Calu3 (cell line): ENCODE measurements at regions not wholly inside any gene's neighbourhood (a gene's known extent, or its start where the extent isn't known, plus 50 kb on each side); places are given as distances from the start of the nearest gene placed in this dataset.

Experiments used
- BruUV-seq: library from RNA; stranded (reverse); fragments of 400-500 nt; replicated peaks from 2 replicates; lab custom pipeline; 2021; lab: Mats Ljungman, UMichigan
- CTCF ChIA-PET: fragments of 300-600 bp; sonication (Branson Sonifier 250); formaldehyde crosslinking; loops from one replicate; lab custom pipeline; 2022; ENCODE audit warnings: antibody characterized with exemption; lab: Charles Lee
- DNase-seq: peaks from one replicate; pipeline ENCODE4 v3.0.0; 2022
- H3K27ac Mint-ChIP-seq: one replicate; pipeline ENCODE4 v1.8.0; 2022; ENCODE audit warnings: mixed read lengths; ENCODE audit not compliant: unreplicated experiment
- H3K27me3 Mint-ChIP-seq: one replicate; pipeline ENCODE4 v1.8.0; 2022; ENCODE audit warnings: mixed read lengths; ENCODE audit not compliant: unreplicated experiment
- H3K36me3 Mint-ChIP-seq: one replicate; pipeline ENCODE4 v1.8.0; 2022; ENCODE audit warnings: mild to moderate bottlenecking, moderate library complexity, mixed read lengths; ENCODE audit not compliant: insufficient read depth, unreplicated experiment
- H3K4me1 Mint-ChIP-seq: one replicate; pipeline ENCODE4 v1.8.0; 2022; ENCODE audit warnings: mild to moderate bottlenecking, low read depth, mixed read lengths; ENCODE audit not compliant: unreplicated experiment
- H3K4me3 Mint-ChIP-seq: one replicate; pipeline ENCODE4 v1.8.0; 2022; ENCODE audit warnings: mild to moderate bottlenecking, low read depth, moderate library complexity, mixed read lengths; ENCODE audit not compliant: unreplicated experiment
- H3K9me3 Mint-ChIP-seq: one replicate; pipeline ENCODE4 v1.8.0; 2022; ENCODE audit warnings: low read depth, mixed read lengths; ENCODE audit not compliant: unreplicated experiment
- intact Hi-C: fragments of 100-400 bp; cut with micrococcal nuclease; formaldehyde crosslinking; loops from one replicate; pipeline ENCODE4 v1.10.0; 2022; ENCODE audit not compliant: unreplicated experiment
- TF ChIP-seq, protein P1 (sequence below): fragments of 200-600 bp; IDR thresholded peaks from one replicate; pipeline ENCODE4 v1.8.0; 2022; ENCODE audit warnings: antibody characterized with exemption; ENCODE audit not compliant: unreplicated experiment

DNA sequence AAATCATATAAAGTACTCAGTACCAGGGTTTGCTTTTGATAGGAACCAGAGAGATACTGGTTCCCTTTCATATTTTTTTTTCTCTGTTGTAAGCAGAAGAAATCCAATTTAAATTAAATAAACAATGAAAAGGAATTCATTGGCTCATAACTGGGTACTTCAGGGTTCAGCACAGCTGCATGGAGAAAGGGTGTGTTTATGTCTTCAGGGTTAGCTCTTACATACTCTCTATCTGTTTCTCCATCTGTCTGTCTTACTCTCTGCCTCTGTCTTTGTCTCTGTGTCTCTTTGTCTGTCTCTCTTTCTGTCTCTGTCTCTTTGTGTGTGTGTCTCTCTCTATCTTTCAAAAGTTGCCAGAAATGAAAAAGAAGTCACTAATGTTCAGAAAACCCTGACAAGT, 345.9 kb downstream of the MSX2 start:
- H3K27me3 Mint-ChIP-seq, result no peaks in the 10 kb centered on the region
- peaks cover 14% of the 10 kb centered on the region for H3K9me3 Mint-ChIP-seq
- CTCF ChIA-PET, result no interaction called here
- intact Hi-C loops, result no loop called here
- H3K27ac Mint-ChIP-seq, result no peak overlapping the region
- H3K36me3 Mint-ChIP-seq, result no peaks in the 10 kb centered on the region
- DNase-seq, result no peak
- TF ChIP-seq, protein P1, sequence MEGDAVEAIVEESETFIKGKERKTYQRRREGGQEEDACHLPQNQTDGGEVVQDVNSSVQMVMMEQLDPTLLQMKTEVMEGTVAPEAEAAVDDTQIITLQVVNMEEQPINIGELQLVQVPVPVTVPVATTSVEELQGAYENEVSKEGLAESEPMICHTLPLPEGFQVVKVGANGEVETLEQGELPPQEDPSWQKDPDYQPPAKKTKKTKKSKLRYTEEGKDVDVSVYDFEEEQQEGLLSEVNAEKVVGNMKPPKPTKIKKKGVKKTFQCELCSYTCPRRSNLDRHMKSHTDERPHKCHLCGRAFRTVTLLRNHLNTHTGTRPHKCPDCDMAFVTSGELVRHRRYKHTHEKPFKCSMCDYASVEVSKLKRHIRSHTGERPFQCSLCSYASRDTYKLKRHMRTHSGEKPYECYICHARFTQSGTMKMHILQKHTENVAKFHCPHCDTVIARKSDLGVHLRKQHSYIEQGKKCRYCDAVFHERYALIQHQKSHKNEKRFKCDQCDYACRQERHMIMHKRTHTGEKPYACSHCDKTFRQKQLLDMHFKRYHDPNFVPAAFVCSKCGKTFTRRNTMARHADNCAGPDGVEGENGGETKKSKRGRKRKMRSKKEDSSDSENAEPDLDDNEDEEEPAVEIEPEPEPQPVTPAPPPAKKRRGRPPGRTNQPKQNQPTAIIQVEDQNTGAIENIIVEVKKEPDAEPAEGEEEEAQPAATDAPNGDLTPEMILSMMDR, result no peak
- H3K4me1 Mint-ChIP-seq, result no peaks in the 10 kb centered on the region
- BruUV-seq, result no TSS peak
- no peak overlapping the region for H3K4me3 Mint-ChIP-seq

GRCh38 chr5:175060257-175060656, 335.9 kb downstream of the MSX2 start:
- no peak for DNase-seq
- H3K27ac Mint-ChIP-seq, result no peak overlapping the region
- no peaks in the 10 kb centered on the region for H3K36me3 Mint-ChIP-seq
- intact Hi-C loops, result no loop called here
- CTCF ChIA-PET, result no interaction called here
- H3K27me3 Mint-ChIP-seq, result no peaks in the 10 kb centered on the region
- TF ChIP-seq, protein P1, result no peak
- no TSS peak for BruUV-seq
- no peaks in the 10 kb centered on the region for H3K4me1 Mint-ChIP-seq
- H3K4me3 Mint-ChIP-seq, result no peak overlapping the region
- H3K9me3 Mint-ChIP-seq, result peaks cover 17% of the 10 kb centered on the region

- BruUV-seq, result no TSS peak
- H3K27me3 Mint-ChIP-seq, result no peaks in the 10 kb centered on the region
- no peaks in the 10 kb centered on the region for H3K36me3 Mint-ChIP-seq
- CTCF ChIA-PET, result no interaction called here
- H3K4me3 Mint-ChIP-seq, result no peak overlapping the region
- intact Hi-C loops, result no loop called here
- TF ChIP-seq, protein P1, result no peak
- DNase-seq, result no peak
- H3K9me3 Mint-ChIP-seq, result peaks cover 17% of the 10 kb centered on the region
- no peaks in the 10 kb centered on the region for H3K4me1 Mint-ChIP-seq
- no peak overlapping the region for H3K27ac Mint-ChIP-seq
Measured at GRCh38 chr5:175059687-175060211, 335.4 kb downstream of the MSX2 start.

DNA sequence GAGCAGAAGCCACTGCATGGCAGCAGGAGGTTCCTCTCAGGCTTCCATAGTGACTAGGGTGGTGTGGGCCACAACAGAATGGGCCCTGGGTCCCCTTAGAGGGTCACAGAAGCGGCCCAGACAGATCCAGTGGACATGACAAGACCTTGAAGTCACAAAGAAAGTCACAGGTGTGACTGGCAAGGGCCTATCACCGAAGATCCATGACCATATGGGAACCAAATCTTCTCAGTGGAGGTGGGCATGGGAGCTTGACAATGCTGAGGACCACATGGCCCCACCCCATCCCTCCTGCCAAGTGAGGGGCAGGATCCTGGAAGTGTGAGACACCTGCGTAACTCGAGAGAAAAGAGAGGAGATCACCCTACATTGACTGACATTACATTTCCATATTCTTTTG, 332.4 kb downstream of the MSX2 start:
- peaks cover 14% of the 10 kb centered on the region for H3K9me3 Mint-ChIP-seq
- intact Hi-C loops, result no loop called here
- BruUV-seq, result no TSS peak
- no peaks in the 10 kb centered on the region for H3K27me3 Mint-ChIP-seq
- no peaks in the 10 kb centered on the region for H3K36me3 Mint-ChIP-seq
- no peak for DNase-seq
- H3K27ac Mint-ChIP-seq, result no peak overlapping the region
- H3K4me1 Mint-ChIP-seq, result no peaks in the 10 kb centered on the region
- H3K4me3 Mint-ChIP-seq, result no peak overlapping the region
- TF ChIP-seq, protein P1, result no peak
- CTCF ChIA-PET, result no interaction called here
